ENCODE measurements at regions not wholly inside any gene's neighbourhood (a gene's known extent, or its start where the extent isn't known, plus 50 kb on each side); places are given as distances from the start of the nearest gene placed in this dataset.

DNA sequence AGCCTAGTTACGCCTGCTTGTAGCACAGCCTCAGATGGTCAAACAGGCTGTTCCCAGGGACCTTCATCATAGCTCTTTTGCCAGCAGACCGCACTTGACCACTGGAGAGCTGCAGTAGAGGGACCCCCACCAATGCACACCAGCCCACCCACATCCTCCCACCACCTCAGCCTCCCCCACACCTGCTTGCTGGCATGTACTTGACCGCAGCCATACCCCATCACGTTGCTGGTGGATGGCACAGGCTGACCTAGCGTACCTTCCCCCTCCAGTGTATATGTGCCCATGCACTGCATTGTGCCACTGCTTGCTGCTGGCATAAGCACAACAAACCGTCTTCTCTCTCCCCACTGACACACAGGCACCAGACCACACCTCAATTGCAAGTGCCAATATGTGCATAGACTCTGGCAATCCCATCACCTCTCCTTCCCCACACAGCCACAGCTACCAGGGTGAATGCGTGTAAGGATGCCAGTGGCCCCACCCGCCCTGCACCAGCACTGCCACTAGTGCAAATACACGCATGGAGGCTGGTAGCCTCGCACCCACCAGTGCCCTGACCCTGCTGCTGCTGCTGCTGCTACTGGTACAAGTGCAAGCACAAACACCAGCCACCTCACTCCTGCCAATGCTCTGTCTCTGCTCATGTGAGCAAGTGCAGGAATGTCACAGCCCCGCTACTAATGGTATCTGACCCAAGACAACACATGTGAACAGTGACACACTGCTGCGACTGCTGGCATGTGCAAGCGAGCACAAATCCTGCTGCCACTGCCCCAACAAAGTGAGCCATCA, 1377.6 kb downstream of the CDH11 start:
- DNase-seq = no peak

DNA sequence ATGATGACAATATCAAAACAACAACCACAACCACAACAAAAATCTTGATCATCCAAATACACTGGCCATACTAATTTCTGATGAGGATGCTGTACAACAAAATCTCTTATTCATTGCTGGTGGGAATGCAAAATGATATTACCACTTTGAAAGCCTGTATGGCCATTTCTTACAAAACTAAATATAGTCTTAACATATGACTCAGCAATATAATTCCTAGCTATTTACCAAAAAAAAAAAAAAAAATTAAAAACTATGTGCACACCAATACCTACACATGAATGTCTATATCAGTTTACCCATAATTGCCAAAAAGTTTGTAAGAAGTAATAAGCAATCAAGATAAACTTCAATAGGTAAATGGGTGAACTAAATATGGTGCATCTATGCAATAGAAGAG, 1379.7 kb downstream of the CDH11 start:
- no peak for DNase-seq

DNA sequence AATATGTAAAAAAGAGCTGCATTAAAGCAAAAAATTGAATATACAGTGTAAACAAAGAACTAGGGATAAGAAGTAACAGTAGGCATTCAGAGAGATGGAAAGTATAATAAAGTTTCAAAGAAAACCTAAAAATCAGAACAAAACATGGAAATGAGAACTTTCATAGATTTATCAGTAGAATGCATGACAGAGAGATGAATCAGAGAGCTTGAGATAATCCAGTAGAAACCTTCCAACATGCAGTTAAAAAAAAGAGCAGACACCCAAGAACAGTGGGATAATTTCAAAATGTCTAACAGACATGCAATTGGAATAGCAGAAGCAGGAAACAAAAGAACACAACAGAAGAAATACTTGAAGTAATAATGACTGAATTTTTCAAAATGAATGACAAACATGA, 1384.2 kb downstream of the CDH11 start:
- DNase-seq = no peak

DNA sequence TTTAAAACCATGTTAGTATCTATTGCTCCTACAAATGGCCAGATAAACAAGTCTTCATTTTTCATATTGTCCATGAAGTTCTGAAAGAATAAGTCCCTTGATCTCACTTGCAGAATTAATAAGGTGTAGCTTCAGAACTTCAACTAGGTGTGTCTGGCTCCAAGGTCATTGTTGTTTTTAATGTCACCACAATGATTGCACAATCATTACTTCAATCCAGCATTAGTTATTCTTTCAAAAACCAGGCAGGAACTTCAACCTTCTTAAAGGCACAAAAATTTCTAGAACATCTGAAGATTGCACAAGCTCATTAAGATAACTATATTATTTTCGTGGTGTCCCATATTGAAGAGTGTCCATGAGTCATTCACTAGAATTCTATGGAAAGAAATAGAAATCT, 1386.4 kb downstream of the CDH11 start:
- DNase-seq = no peak

DNA sequence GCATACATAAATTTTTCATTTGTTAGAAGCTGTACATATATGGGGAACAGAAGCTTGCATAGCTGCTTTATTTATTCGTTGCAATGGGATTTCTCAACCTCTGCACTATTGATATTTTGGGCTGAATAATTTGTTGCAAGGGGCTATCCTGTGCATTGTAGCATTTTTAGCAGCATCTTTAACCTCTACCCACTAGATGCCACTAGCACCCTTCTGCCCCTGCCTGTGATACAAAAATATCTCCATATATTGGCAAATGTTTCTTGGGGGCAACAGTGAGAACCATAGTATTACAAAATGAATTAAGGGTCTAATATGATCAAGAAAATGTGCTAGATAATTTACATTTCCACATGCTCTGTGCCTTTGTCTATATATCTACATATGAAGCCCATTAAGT, 1401.0 kb downstream of the CDH11 start:
- no peak for DNase-seq

DNA sequence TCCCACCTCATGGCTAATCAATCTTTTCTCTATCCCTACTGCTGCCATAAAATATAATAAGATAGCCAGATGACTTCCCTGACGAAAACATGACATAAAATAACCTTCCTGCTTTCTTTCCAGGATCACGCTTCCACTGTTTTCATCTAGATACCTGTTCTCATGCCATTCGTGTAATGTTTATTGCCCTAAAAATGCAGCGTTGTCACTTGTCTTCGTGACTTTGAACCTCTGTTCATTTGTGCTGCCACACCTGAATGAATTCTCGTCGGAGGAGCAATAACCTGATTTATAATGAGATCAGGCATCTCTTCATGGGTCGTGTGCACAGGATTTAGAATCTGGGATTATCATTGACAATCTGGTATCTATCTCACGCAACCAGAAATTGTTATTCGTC, 1401.9 kb downstream of the CDH11 start:
- no peak for DNase-seq

DNA sequence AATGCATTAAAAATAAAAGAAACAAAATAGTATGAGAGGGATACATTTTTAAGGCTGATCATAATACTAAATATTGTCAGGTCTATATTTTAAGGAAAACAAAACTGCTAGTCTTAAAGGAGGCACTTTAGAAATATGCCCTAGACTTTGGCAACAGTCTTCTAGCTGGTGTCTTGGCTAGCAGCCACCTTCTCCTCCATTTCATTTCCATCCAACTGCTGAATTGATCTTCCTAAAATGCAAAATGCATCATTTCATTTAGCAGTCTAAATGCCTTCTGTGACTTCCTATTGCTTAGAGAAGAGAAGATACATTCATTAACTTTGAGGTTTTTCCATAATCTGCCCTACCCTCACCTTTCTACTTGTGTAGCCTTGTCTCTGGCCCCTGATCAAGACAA, 1404.1 kb downstream of the CDH11 start:
- DNase-seq = no peak

DNA sequence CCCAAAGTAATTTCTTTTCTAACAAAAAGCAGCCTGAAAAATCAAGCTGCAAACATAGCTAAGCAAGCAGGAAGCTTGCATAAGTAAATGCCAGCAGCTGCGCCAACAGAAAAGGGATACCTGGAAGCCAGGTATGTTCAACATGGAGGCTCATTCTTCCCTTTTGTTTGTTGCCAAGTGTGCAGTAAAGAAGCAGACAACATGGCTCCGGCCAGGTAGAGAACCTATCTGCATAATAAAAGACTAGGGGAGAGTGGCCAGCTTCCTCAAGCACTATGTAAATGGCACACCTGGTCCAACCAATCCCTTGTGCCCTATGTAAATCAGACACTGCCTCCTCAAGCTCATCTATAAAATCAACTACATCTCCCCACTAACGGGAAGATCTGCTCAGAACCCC, 1407.0 kb downstream of the CDH11 start:
- DNase-seq = no peak

DNA sequence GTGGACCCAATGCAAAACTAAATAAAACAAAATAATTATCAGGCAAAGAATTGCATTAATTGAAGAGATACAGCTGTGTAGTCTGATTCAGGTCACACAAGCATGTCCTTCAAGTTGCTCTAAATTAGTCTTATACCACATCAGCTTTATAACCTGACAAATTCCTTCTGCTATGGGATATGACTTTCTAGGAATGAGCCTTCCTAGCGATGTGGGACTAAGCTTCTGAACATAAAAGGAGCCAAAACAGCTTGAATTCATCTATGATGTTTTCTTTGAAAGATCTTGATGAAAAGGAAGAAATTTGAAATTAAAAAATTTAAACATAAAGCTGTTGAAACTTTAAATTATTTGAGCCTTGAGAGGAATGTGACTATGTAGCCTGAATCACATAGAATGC, 1409.1 kb downstream of the CDH11 start:
- no peak for DNase-seq

DNA sequence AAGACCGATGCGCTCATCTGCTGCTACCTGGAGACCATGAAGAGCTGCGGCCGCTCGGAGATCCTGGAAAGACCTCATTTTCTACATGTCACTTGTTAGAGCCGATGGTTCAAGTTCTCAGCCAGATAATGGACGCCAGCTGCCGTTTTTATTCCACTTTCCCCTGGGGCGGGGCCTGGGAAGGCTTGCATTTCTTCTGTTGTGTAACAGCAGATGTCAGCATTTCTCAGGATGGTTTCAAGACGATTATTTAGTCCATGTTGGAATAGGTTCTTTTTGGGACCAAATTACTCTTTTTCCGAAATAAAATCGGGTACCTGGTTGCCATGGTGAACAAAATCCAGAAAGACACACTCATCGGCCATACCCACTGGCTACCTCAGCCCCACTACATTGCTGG, 1418.3 kb downstream of the CDH11 start:
- no peak for DNase-seq

DNA sequence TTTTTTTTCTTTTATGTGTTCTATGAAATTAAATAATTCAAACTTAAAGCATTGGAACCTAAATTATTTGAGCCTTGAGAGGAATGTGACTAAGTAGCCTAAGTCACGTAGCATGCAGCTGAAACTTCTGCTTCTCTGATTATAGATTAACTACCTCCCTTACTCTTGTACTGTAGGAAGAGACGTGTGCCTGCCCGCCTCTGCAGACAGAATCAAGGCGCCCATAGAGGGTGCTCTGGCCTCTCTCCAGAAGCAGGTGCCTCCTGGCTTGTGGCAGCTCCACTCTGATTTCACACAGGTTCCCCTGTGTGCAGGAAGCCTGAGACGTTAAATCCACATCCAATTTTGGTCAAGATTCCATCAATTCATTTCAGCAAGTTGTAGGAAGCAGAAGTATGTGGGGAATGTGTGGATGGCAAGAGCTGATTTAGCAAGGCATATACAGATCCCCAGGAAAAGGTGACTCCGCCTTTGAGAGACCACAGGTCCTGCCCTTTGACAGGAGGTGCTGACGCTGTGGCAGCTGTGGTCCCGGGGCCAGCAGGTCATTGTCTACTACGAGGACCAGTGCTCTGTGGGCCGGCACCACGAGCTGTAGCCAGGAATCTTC, 1418.8 kb downstream of the CDH11 start:
- DNase-seq = no peak

DNA sequence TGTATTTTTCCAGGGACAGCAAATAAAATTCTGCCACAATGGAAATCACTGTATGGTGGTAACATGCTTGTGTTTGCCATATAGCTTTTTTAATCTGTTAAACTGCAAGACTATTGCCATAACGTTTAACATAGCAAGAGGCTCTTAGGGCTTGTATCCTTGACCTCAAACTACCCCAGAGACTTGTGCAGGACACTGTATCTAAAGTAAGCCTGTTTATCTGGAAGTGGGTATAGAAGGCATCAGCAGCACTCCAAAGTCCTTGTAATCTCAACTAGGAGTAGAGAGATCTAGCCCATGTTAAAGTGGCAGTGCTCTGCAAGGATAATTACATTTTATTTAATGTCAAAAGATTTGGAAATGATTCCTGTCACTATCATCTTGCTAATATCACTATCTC, 1424.1 kb downstream of the CDH11 start:
- no peak for DNase-seq

DNA sequence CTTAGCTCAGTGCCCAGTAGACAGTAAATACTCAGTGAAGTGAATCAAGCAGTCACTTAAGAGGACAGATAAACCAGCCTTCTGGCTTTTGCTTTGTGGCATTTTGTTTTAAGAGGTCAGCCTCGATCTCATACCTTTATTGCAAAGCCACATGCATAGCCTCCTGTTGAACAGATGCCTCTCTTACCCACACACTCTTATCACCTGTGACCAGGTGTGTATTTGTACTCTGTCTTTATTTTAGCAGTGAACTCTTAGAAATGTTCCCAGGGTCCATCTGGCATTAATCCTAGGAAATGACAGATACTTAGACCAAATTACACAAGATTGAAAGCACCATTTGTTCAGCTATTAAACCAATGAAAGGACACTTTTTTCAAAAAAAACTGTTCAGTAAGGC, 1426.5 kb downstream of the CDH11 start:
- DNase-seq = no peak

DNA sequence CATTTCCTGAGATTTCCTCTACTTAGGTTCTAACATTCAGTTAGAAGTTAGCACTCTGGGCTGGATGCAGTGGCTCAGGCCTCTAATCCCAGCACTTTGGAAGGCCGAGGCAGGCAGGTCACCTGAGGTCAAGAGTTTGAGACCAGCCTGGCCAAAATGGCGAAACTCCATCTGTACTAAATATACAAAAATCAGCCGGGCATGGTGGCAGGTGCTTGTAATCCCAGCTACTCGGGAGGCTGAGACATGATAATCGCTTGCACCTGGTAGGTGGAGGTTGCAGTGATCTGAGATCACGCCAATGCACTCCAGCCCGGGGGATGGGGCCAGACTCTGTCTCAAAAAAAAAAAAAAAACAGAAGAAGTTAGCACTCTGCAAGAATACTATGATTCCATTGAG, 1430.9 kb downstream of the CDH11 start:
- no peak for DNase-seq

DNA sequence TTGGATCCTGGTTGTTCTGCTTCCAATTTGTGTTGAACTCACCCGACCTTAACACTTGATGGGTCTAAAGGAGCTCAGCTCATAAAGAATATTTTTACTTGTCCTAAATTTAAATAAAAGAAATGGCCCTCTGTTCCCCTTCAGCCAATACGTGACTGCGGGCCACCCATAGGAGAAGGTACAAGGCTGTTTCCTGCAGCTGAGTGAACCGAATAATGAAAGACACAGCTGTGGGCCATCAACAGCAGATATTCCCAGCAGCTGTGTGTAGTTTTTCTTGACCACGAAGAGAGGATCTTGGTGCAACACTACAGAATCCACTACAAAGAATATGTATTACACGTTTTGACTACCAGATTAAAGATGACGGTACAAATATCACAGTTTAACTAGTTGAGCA, 1431.6 kb downstream of the CDH11 start:
- no peak for DNase-seq

DNA sequence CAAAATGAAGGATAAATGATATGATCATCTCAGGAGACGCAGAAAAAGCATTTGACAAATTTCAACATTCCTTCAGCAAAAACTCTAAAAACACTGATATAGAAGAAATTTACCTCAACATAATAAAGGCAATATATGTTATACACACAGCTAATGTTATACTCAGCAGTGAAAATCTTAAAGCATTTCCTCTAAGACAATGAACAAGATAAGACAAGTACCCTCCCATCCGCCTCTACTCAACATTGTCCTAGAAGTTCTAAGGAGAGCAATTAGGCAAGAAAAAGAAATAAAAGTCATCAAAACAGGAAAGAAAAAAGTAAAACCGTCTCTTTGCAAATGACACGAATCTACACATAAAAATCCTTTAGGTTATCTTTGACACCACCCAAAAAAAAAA, 1432.8 kb downstream of the CDH11 start:
- DNase-seq = no peak

DNA sequence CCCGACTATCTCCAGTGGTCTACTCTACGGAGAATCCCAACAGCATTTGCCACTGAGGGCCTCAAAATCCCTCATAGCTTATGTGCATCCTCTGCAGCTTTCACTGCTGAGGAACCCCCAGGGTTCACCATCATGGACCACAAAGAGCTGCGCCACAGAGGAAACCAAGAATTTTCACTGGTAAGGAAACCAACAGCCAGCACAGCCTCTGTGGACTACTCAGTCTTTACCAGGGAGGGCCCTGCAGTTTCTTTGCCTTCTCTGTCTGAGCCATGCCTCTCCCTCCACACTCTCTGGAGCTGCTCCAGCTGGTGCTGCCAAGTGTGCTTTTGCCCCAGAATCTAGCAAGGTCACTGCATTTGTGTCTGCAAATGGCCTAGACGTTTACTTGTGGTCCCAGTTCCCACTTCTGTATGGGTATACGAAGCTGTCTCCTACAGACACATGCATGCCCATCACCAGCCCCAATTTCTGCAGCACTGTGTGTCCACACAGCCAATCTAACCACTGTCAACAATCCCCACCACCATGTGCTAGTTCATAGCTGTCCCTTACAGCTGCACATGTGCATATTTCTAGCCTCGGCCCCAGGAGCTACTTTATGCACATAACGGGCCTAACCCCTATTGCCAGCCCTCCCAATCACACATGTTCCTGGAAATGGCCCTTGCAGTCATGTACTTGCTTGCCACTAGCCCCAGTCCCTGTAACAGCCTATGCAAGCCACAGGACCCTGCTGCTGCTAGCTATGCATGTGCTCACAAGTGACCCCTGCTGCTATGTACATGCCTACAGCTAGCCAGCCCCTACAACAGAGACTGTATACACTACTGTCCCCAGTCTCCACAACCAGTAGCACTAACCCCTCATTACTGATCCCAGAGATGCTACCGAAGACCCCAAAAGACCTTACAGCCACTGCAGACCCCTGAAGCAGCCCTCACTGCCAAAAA, 1437.4 kb downstream of the CDH11 start:
- DNase-seq = no peak

DNA sequence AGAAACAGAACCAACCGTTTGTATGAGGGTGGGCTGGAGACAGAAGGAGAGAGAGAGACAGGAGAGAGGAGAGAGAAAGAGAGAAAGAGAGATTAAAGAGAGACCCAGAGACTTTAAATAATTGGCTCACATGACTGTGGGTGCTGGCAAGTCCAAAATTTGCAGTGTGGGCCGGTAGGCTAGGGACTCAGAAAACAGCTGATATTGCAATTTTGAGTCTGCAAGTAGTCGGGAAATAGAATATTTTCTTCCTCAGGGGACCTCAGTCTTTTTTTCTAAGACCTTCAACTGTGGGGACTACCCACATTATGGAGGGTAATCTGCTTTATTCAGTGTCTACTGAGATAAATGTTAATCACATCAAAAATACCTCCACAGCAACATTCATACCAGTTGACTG, 1439.0 kb downstream of the CDH11 start:
- DNase-seq = no peak

DNA sequence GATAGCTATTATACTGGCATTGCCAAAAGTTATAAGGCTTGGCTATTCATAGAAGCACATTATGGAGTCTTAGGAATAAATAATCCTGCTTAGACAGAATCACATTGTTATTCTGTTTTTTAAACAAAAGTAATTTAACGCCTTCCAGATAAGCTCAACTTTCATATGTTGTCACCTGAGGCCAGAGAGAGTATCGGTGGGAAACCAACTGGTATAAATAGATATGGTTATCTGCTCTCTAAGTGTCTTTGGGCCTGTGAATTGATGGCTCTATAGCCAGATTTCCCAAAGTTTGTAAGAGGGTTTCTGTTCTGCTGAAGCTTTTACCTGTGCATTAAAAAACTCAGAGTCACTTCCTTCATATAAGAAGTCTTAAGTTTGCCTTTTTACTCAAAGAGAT, 1449.4 kb downstream of the CDH11 start:
- no peak for DNase-seq

DNA sequence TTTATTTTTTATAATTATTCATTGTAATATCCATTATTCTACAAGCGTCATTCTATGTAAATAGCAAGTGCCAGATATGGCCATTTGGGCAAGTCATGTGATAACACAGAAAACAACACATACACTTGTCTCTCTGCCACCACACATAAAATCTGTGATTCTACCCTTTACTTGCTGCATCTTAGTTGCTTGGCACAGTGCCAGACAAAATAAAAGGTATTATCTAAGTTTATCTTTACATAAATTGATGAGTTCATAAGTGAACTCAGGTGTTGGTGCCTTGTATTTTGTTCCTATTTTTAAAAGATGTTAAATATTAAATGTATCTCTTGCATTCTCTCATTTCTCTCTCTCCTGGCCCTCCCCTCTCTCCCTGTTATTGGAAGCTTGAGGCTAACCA, 1458.7 kb downstream of the CDH11 start:
- no peak for DNase-seq

DNA sequence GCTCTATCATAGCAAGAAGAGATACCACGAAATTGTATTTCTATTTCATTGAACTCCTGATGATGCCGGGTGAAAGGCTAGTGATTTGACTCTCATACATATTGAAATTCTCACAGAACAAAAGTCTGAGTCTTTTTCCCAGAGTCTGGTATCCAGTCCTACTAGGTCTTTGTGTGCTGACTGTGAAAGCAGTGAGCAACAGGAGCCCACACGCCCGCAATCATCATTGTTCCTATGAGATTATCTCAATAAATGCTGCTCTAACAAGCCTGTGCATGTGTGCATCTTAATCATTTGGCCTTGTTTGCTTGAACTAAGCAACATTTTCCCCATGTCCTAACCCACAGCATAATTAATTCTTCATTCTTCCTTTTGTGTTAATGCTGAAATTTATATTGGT, 1466.0 kb downstream of the CDH11 start:
- DNase-seq = no peak

DNA sequence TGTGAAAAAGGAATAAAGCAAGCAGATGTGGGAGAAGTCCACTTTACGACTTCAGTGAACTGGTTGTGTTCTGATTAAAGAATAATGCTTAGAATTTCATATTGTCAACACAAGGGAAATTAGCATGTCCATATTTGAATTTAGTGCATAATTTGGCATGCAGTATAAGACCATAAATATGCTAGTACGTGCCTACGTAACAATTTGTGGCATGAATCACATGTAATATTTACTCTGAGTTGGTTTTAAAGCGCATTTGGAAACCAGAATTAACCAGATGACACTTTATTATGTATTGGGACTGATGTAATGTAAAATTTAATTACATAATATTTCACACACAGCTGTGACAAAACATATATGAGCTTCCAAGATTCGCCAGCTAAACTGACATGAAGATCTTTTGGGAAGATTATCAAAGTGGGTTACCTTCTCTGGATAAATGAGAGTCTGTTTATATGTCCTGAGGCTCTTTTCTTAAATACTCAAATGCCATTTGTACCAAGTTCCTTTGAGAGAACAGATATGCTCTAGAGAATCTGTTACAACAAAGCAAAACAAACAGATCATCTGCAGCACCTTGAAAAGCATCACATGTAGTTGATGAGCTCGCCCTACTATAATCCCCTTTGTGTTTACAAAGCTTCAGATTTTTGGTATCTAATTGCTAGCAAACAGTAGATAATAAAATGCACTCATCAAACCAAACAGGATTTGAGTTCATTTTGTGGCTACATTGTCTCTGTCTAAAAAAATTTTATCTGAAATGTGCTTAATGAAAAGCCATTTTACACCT, 1468.6 kb downstream of the CDH11 start:
- DNase-seq = no peak

DNA sequence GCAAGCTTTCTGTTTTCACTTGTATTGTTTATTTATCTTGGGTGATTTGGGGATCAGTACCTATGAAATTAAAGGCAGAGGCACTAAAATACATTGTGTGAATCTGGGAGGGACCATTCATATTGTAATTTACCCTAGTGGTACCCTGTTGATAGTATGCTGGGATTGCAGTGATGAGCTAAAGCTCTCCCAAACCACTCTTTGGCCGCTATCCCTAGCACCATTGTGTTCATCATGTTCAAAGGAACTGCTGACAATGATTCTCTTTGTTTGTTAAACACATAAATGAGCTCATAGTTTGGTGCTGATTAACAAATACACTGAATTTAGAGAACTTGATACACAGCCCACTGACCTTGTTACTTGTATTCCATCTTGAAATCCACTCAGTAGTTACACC, 1469.8 kb downstream of the CDH11 start:
- no peak for DNase-seq
